Adrenal gland (tissue), 9 donors: ENCODE measurements at regions not wholly inside any gene's neighbourhood (a gene's known extent, or its start where the extent isn't known, plus 50 kb on each side); places are given as distances from the start of the nearest gene placed in this dataset.

ENCODE experiments used
- DNase-seq, 7 donors: peaks; one replicate each; pipeline ENCODE4 v3.0.0-alpha.2; 2019 to 2020
- H3K27ac ChIP-seq, 5 donors: fragments of 200-600 bp; sonication (generic) in 4 of 5; 1 replicate in 3 of 5; 2 replicates in 2 of 5; pipeline versions ENCODE4 v1.5.1 to v1.8.0; 2016 to 2020; ENCODE audit warnings: mild to moderate bottlenecking in 1 of 5
- H3K27me3 ChIP-seq: fragments of 200-600 bp; 2 replicates; pipeline ENCODE4 v1.8.0; 2021
- H3K36me3 ChIP-seq, 2 donors: fragments of 200-600 bp; replicated peaks in 1 of 2; 1 replicate in 1 of 2; 2 replicates in 1 of 2; pipeline versions ENCODE4 v1.5.1 to v1.8.0; 2018 to 2022
- H3K4me1 ChIP-seq, 2 donors: fragments of 200-600 bp; replicated peaks in 1 of 2; 1 replicate in 1 of 2; 2 replicates in 1 of 2; pipeline versions ENCODE4 v1.5.1 to v1.8.0; 2018 to 2021
- H3K4me3 ChIP-seq, 4 donors: fragments of 200-600 bp; sonication (generic) in 3 of 4; one replicate each; pipeline ENCODE4 v1.5.1; 2016 to 2018
- H3K9me3 ChIP-seq, 3 donors: fragments of 200-600 bp; sonication (generic) in 1 of 3; replicated peaks in 1 of 3; 1 replicate in 2 of 3; 2 replicates in 1 of 3; pipeline versions ENCODE4 v1.5.1 to v1.8.0; 2016 to 2021
- POLR2A ChIP-seq, 2 donors: fragments of 450-650 bp; IDR thresholded peaks; one replicate each; pipeline ENCODE4 v1.6.1; 2017; ENCODE audit warnings: antibody characterized with exemption in 2 of 2, mild to moderate bottlenecking in 2 of 2, moderate library complexity in 1 of 2
- WGBS, 4 donors: extraction: QIAGEN DNeasy Blood & Tissue Kit in 2 of 4; methylation state at CpG; one replicate each; pipeline versions ENCODE4 v1.1.5 to v1.1.7; 2013 to 2017; 5-methylcytosine and 5-hydroxymethylcytosine counted together
- intact Hi-C, 2 donors: fragments of 100-400 bp; cut with DNase I; formaldehyde crosslinking; loops; one replicate each; pipeline versions ENCODE4 v1.14.1 to v1.15.0; 2022 to 2023
- TF ChIP-seq, protein P1 (sequence below), 6 experiments: fragments of 450-650 bp in 4 of 6; fragments of 200-600 bp in 2 of 6; sonication (generic) in 1 of 6; IDR thresholded peaks; 1 replicate in 5 of 6; 2 replicates in 1 of 6; pipeline versions ENCODE4 v1.5.1 to v1.8.0; 2016 to 2021; ENCODE audit warnings: antibody characterized with exemption in 6 of 6, mild to moderate bottlenecking in 2 of 6, moderate library complexity in 1 of 6
- donor health status: healthy with polysubstance abuse.
- donor health status: Bipolar disorder and iron deficiency.
- donor health status: DM: yes; HTN: yes; CAD: no.
- donor health status: DM: no; HTN: no; CAD: no.
- donor health status: DM: no; HTN: no; CAD: no.

GRCh38 chr16:14020141-14020540, 51.0 kb upstream of the MRTFB start:
- DNase-seq, result no peak
- TF ChIP-seq, protein P1, sequence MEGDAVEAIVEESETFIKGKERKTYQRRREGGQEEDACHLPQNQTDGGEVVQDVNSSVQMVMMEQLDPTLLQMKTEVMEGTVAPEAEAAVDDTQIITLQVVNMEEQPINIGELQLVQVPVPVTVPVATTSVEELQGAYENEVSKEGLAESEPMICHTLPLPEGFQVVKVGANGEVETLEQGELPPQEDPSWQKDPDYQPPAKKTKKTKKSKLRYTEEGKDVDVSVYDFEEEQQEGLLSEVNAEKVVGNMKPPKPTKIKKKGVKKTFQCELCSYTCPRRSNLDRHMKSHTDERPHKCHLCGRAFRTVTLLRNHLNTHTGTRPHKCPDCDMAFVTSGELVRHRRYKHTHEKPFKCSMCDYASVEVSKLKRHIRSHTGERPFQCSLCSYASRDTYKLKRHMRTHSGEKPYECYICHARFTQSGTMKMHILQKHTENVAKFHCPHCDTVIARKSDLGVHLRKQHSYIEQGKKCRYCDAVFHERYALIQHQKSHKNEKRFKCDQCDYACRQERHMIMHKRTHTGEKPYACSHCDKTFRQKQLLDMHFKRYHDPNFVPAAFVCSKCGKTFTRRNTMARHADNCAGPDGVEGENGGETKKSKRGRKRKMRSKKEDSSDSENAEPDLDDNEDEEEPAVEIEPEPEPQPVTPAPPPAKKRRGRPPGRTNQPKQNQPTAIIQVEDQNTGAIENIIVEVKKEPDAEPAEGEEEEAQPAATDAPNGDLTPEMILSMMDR (IDR thresholded peaks at IDR 0.05), result no peak
- TF ChIP-seq POLR2A (IDR thresholded peaks at IDR 0.05), result no peak

More at GRCh38 chr16:14020141-14020540, 51.0 kb upstream of the MRTFB start:
- Histone ChIP-seq H3K27me3 (no peaks in the 10 kb centered on the region), H3K4me3 (no peak overlapping the region), H3K36me3 (no peaks in the 10 kb centered on the region), H3K4me1 (peaks cover 7 to 15% of the 10 kb centered on the region in 2 donors), H3K9me3 (no peaks in the 10 kb centered on the region), H3K27ac (no peak overlapping the region)
- WGBS, 4 donors, result 55 to 70% (median 67%) methylated on average over 2 of the region's 2 CpGs
- intact Hi-C loops, result no loop called here
